MCF 10A (cell line): ENCODE measurements at regions not wholly inside any gene's neighbourhood (a gene's known extent, or its start where the extent isn't known, plus 50 kb on each side); places are given as distances from the start of the nearest gene placed in this dataset.

ENCODE experiments used
- BruUV-seq: library from RNA; stranded (reverse); fragments of 400-500 nt; replicated peaks from 2 replicates; lab custom pipeline; 2021; lab: Mats Ljungman, UMichigan
- CTCF ChIA-PET: fragments of 300-600 bp; sonication (Branson Sonifier 250); formaldehyde crosslinking; extraction: SDS; loops from one replicate; lab custom pipeline; 2021; ENCODE audit warnings: antibody characterized with exemption, inconsistent platforms; lab: Yijun Ruan, JAX
- POLR2A ChIA-PET: fragments of 300-600, 350-650 bp; sonication (Branson Sonifier 250); formaldehyde crosslinking; extraction: SDS; loops from one replicate; lab custom pipeline; 2020; ENCODE audit warnings: antibody characterized with exemption, inconsistent platforms; lab: Yijun Ruan, JAX
- DNase-seq: peaks from one replicate; pipeline ENCODE4 v3.0.0-alpha.2; 2018; ENCODE audit not compliant: unreplicated experiment
- H3K27ac Mint-ChIP-seq: one replicate; pipeline ENCODE4 v1.8.0; 2022; ENCODE audit warnings: mild to moderate bottlenecking, low read depth, mixed read lengths; ENCODE audit not compliant: unreplicated experiment
- H3K27me3 Mint-ChIP-seq: one replicate; pipeline ENCODE4 v1.8.0; 2022; ENCODE audit warnings: mixed read lengths; ENCODE audit not compliant: insufficient read depth, unreplicated experiment
- H3K36me3 Mint-ChIP-seq: one replicate; pipeline ENCODE4 v1.8.0; 2022; ENCODE audit warnings: mild to moderate bottlenecking, moderate library complexity, mixed read lengths; ENCODE audit not compliant: insufficient read depth, unreplicated experiment
- H3K4me1 Mint-ChIP-seq: one replicate; pipeline ENCODE4 v1.8.0; 2022; ENCODE audit warnings: mixed read lengths; ENCODE audit not compliant: insufficient read depth, unreplicated experiment
- H3K4me3 Mint-ChIP-seq: one replicate; pipeline ENCODE4 v1.8.0; 2022; ENCODE audit warnings: mild to moderate bottlenecking, moderate library complexity, mixed read lengths; ENCODE audit not compliant: unreplicated experiment
- H3K9me3 Mint-ChIP-seq: one replicate; pipeline ENCODE4 v1.8.0; 2022; ENCODE audit warnings: mixed read lengths; ENCODE audit not compliant: unreplicated experiment
- CTCF ChIP-seq: fragments of 200-600 bp; IDR thresholded peaks from one replicate; pipeline ENCODE4 v1.8.0; 2022; ENCODE audit warnings: antibody characterized with exemption, mild to moderate bottlenecking; ENCODE audit not compliant: unreplicated experiment
- intact Hi-C: fragments of 100-400 bp; cut with micrococcal nuclease; formaldehyde crosslinking; loops from 2 replicates; pipeline ENCODE4 v1.14.1; 2022

GRCh38 chr16:66134875-66135274, 231.6 kb upstream of the CDH5 start:
- ChIA-PET CTCF (interaction anchor here (0.6 to 0.7 kb wide), 3 partner anchors 11 to 128 kb away, joined by 3 to 4 read pairs (median 3); no protein-coding TSS in a partner anchor), POLR2A (no interaction called here)
- Mint-ChIP-seq H3K27me3 (no peaks in the 10 kb centered on the region), H3K27ac (no peak overlapping the region), H3K36me3 (no peaks in the 10 kb centered on the region), H3K4me1 (no peaks in the 10 kb centered on the region), H3K9me3 (peaks cover 31% of the 10 kb centered on the region), H3K4me3 (no peak overlapping the region)
- BruUV-seq = no TSS peak
- no peak for DNase-seq
- no peak for TF ChIP-seq CTCF
- intact Hi-C loops = no loop called here

GRCh38 chr16:66133643-66134338, 232.7 kb upstream of the CDH5 start:
- no peak overlapping the region for H3K27ac Mint-ChIP-seq

GRCh38 chr16:66131895-66132294, 234.6 kb upstream of the CDH5 start:
- DNase-seq = no peak
- CTCF ChIA-PET = no interaction called here
- no peak for TF ChIP-seq CTCF
- H3K4me3 Mint-ChIP-seq = no peak overlapping the region
- POLR2A ChIA-PET = no interaction called here
- H3K36me3 Mint-ChIP-seq = no peaks in the 10 kb centered on the region
- H3K27me3 Mint-ChIP-seq = no peaks in the 10 kb centered on the region
- intact Hi-C loops = no loop called here
- H3K9me3 Mint-ChIP-seq = peaks cover 31% of the 10 kb centered on the region
- H3K27ac Mint-ChIP-seq = no peak overlapping the region
- H3K4me1 Mint-ChIP-seq = no peaks in the 10 kb centered on the region
- no TSS peak for BruUV-seq

More at GRCh38 chr16:66133643-66134338, 232.7 kb upstream of the CDH5 start:
- DNase-seq = no peak
- H3K36me3 Mint-ChIP-seq = no peaks in the 10 kb centered on the region
- intact Hi-C loops = no loop called here
- no peaks in the 10 kb centered on the region for H3K4me1 Mint-ChIP-seq
- CTCF ChIA-PET = no interaction called here
- no TSS peak for BruUV-seq
- H3K9me3 Mint-ChIP-seq = peaks cover 31% of the 10 kb centered on the region
- no peaks in the 10 kb centered on the region for H3K27me3 Mint-ChIP-seq
- TF ChIP-seq CTCF = no peak
- no peak overlapping the region for H3K4me3 Mint-ChIP-seq
- POLR2A ChIA-PET = no interaction called here

GRCh38 chr16:66131156-66131807, 235.2 kb upstream of the CDH5 start:
- peak; percentile 52 for DNase-seq
- CTCF ChIA-PET = interaction anchor here (0.7 kb wide), 2 partner anchors 11 to 18 kb away, joined by 3 to 4 read pairs; no protein-coding TSS in a partner anchor
- H3K27ac Mint-ChIP-seq = no peak overlapping the region
- peaks cover 28% of the 10 kb centered on the region for H3K9me3 Mint-ChIP-seq
- no peaks in the 10 kb centered on the region for H3K4me1 Mint-ChIP-seq
- H3K27me3 Mint-ChIP-seq = no peaks in the 10 kb centered on the region
- POLR2A ChIA-PET = no interaction called here
- no peak for TF ChIP-seq CTCF
- BruUV-seq = no TSS peak
- H3K4me3 Mint-ChIP-seq = no peak overlapping the region
- intact Hi-C loops = no loop called here
- H3K36me3 Mint-ChIP-seq = no peaks in the 10 kb centered on the region
